Skeletal muscle tissue (tissue), 3 donors: ENCODE measurements at regions not wholly inside any gene's neighbourhood (a gene's known extent, or its start where the extent isn't known, plus 50 kb on each side); places are given as distances from the start of the nearest gene placed in this dataset.

Experiments
- H3K27ac ChIP-seq: one replicate; pipeline ENCODE4 v1.7.0; 2013; ENCODE audit warnings: mild to moderate bottlenecking, low read depth, low read length, inconsistent platforms
- H3K27me3 ChIP-seq, 3 donors: one replicate each; pipeline ENCODE4 v1.7.0; 2013; ENCODE audit warnings: low read length in 3 of 3; ENCODE audit not compliant: control insufficient read depth in 3 of 3, insufficient read depth in 3 of 3
- H3K36me3 ChIP-seq, 3 donors: one replicate each; pipeline ENCODE4 v1.7.0; 2013; ENCODE audit warnings: low read length in 3 of 3; ENCODE audit not compliant: control insufficient read depth in 3 of 3, insufficient read depth in 3 of 3
- H3K4me1 ChIP-seq, 3 donors: one replicate each; pipeline ENCODE4 v1.7.0; 2013; ENCODE audit warnings: low read length in 3 of 3, mild to moderate bottlenecking in 3 of 3; ENCODE audit not compliant: control insufficient read depth in 3 of 3, insufficient read depth in 3 of 3
- H3K4me3 ChIP-seq, 3 donors: one replicate each; pipeline ENCODE4 v1.7.0; 2013; ENCODE audit warnings: low read length in 3 of 3
- H3K9ac ChIP-seq, 3 donors: one replicate each; pipeline ENCODE4 v1.7.0; 2013; ENCODE audit warnings: low read length in 3 of 3, mild to moderate bottlenecking in 3 of 3, moderate library complexity in 2 of 3, low read depth in 1 of 3
- H3K9me3 ChIP-seq, 3 donors: one replicate each; pipeline ENCODE4 v1.7.0; 2013; ENCODE audit warnings: low read length in 3 of 3; ENCODE audit not compliant: control insufficient read depth in 3 of 3
- donor health status: Osteomylitis.

DNA sequence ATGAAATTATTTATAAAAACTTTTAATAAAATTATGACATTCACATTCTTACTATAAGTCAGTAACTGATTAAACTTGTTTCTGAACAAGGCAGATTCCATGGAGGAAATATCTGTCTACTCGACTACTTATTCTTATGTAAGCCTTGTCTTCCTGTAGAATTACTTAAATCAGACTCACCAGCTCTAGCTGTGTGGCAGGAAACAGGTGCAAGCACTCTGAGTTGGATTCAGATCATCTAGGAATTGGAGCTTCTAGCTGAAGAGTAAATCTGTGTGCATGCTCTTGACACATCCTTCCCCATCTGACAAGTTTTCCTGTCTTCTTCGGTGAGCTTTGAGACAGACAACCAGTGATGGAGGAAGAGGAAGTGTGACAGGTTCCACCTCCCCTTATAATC lies 284.7 kb downstream of the TRIB2 start:
- Histone ChIP-seq H3K27me3 (no peaks in the 10 kb centered on the region), H3K4me3 (no peak overlapping the region), H3K9me3 (no peaks in the 10 kb centered on the region), H3K27ac (no peak overlapping the region), H3K4me1 (peaks cover 5 to 9% (median 7%) of the 10 kb centered on the region in 3 donors), H3K9ac (no peak overlapping the region), H3K36me3 (no peaks in the 10 kb centered on the region)

DNA sequence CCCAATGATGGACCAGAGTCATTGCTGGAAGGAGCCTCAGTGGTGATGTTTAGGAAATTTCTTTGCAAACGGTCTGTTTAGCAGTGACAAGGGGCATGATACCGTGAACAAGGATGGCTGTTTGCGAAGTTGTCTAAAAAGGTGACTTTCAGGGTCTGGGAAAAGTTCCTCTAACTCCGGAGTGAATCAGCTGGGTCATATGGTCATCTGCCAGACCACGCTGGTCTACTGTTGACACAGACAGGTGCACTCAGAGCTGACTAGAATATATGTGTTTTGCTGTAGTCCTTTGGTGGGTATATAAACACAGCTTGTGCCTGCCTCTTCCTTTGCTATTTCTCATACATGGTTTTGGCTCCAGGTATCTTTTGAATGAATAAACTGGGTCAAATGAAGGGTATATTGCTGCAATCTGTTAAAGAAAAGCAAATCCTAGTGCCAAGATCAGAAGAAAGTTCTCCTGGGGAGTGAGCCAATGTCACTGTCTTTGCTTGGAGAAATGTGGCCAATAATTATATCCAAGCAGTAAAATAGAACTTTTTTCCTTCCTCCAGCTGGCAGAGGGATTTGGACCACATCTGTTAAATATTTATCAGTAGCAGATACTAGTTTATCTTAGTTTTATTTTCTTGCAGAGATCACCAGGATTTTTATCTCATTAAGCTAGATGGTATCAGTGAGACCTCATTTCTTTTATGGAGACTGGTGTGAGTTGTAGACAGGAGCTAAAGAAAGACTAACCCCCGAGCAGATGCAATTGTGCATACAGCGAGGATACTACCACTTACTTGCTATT lies 286.0 kb downstream of the TRIB2 start:
- H3K9ac ChIP-seq, result no peak overlapping the region
- H3K36me3 ChIP-seq, result no peaks in the 10 kb centered on the region
- no peak overlapping the region for H3K27ac ChIP-seq
- H3K27me3 ChIP-seq, result no peaks in the 10 kb centered on the region
- no peak overlapping the region for H3K4me3 ChIP-seq
- H3K9me3 ChIP-seq, result no peaks in the 10 kb centered on the region
- peaks cover 5 to 13% (median 9%) of the 10 kb centered on the region in 3 donors for H3K4me1 ChIP-seq

DNA sequence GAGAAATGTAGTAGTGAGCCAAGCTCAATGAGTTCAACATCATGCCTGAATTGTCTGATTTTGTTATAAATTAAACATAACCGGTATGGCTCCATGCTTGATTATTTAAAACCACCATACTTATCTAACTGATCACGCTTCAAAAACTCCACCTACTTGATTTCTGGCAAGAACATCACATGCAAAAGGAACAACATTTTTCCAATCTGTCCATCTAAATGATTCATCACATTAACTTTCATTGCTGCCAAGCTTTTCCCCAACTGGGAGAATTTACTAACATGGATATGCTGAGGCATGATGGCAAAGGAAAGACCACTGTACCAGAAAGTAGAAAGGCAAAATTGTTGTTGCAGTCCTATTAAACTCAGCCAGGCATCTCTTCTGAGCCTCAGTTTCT lies 286.8 kb downstream of the TRIB2 start:
- Histone ChIP-seq H3K36me3 (no peaks in the 10 kb centered on the region), H3K4me3 (no peak overlapping the region), H3K27me3 (no peaks in the 10 kb centered on the region), H3K27ac (no peak overlapping the region), H3K9ac (no peak overlapping the region), H3K4me1 (peaks cover 5 to 13% (median 9%) of the 10 kb centered on the region in 3 donors), H3K9me3 (no peaks in the 10 kb centered on the region)

GRCh38 chr2:13005048-13005447 lies 288.3 kb downstream of the TRIB2 start:
- peaks cover 5 to 13% (median 9%) of the 10 kb centered on the region in 3 donors for H3K4me1 ChIP-seq
- H3K9me3 ChIP-seq, result no peaks in the 10 kb centered on the region
- no peaks in the 10 kb centered on the region for H3K27me3 ChIP-seq
- no peaks in the 10 kb centered on the region for H3K36me3 ChIP-seq
- no peak overlapping the region for H3K27ac ChIP-seq
- H3K4me3 ChIP-seq, result no peak overlapping the region
- H3K9ac ChIP-seq, result no peak overlapping the region

DNA sequence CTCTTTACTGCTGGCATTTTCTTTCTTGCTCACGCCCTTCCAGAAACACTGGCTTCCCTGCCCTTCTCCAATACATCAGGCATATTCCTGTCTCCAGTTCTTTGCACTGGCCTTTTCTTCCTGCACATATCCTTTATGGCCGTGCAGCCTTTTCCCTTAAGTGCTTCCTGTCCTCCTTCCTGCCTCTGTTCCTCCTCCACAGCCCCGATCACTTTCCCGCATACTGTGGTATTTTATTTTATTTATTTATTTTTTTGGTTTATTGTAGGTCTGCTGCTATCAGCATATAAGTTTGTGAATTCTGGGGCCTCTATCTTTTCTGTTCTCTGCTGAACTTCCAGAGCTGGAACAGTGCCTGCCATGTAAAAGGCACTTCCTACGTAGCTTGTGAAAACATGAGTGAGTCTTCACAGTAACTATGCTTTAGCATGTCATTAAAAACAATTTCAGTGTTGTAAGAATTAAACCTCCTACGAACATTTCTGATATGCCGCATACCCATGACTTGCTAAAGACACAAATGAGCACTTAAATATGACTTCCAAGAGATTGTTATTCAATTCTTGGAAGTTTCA lies 289.1 kb downstream of the TRIB2 start:
- peaks cover 3 to 8% (median 4%) of the 10 kb centered on the region in 3 donors for H3K4me1 ChIP-seq
- no peak overlapping the region for H3K4me3 ChIP-seq

GRCh38 chr2:13006426-13006825 lies 289.7 kb downstream of the TRIB2 start:
- Histone ChIP-seq H3K4me1 (peaks cover 0 to 6% (median 2%) of the 10 kb centered on the region in 3 donors), H3K9ac (no peak overlapping the region), H3K27me3 (no peaks in the 10 kb centered on the region), H3K27ac (no peak overlapping the region), H3K4me3 (peak overlapping the region in 1 of 3 donors; percentile 1), H3K36me3 (no peaks in the 10 kb centered on the region), H3K9me3 (no peaks in the 10 kb centered on the region)

More for the DNA sequence above, 289.1 kb downstream of the TRIB2 start:
- Histone ChIP-seq H3K27ac (no peak overlapping the region), H3K9ac (no peak overlapping the region), H3K9me3 (no peaks in the 10 kb centered on the region), H3K36me3 (no peaks in the 10 kb centered on the region), H3K27me3 (no peaks in the 10 kb centered on the region)

DNA sequence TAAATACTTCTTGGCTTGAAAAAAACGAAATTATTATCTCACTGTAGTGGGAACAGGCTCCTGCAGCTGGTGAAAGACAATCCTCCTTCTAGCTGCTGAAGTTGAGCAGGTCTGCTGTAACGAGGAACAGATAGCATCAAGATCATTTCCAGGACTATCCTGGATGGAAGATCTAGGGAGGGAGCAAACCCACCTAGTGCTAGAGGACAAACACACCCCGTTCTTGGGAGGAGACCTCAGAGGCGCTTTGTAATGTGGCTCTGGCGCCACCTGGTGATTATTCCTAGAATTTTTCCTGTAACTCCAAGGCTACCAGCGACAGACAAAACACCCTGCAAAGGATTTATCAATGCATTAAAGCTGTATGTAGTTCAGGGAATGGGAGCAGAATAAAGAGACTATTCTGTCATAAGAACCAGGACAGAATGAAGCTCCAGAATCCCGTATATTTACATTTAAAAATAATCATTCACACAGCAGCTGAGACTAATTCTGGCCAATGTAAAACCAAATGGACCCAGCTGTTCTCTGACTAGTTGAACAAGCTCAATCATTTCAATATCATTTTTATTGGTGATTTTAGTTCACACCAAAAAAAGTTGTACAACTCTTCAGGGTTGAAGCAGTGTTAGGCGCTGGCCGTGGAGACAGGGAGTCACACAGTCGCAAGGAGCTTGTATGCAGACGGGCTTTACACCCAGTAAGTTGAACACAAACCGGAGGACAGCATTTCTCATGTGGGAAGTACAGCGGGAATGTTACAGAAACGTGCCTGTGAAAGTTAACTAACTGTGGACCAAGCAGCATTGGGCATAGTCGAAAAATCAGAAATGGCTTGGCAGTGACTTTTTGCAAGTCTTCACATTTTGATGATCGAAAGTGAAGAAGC lies 290.3 kb downstream of the TRIB2 start:
- Histone ChIP-seq H3K36me3 (no peaks in the 10 kb centered on the region), H3K9me3 (no peaks in the 10 kb centered on the region), H3K27ac (no peak overlapping the region), H3K4me3 (peak overlapping the region; percentile 23 to 49 (median 26)), H3K4me1 (peaks cover 0 to 6% (median 2%) of the 10 kb centered on the region in 3 donors), H3K27me3 (no peaks in the 10 kb centered on the region), H3K9ac (peak overlapping the region in 1 of 3 donors; percentile 37)

- Histone ChIP-seq H3K4me3 (no peak overlapping the region), H3K4me1 (peaks cover 0 to 6% (median 0%) of the 10 kb centered on the region in 3 donors), H3K27me3 (peaks cover 0 to 6% (median 4%) of the 10 kb centered on the region in 3 donors), H3K36me3 (no peaks in the 10 kb centered on the region), H3K27ac (no peak overlapping the region), H3K9ac (no peak overlapping the region), H3K9me3 (no peaks in the 10 kb centered on the region)
Measured at GRCh38 chr2:13009027-13009642, 292.4 kb downstream of the TRIB2 start.

DNA sequence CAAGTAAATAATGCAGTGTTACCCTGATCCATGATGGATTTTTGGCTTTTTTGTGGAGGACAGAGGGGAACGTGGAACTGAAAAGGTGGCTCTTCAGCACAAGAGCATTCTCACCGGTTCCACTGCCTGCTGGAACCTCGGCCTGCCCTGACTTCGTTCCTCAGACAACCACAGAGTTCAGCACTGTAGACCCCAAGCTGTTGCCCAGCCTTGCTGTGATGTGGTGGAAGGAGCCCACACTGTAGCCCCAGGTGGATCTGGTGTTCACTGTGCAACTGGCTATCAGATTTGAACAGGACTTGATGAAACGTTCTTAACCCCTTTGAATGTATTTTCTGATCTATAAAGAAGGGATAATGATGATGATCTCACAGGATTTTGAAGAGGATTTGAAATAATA lies 293.5 kb downstream of the TRIB2 start:
- Histone ChIP-seq H3K36me3 (no peaks in the 10 kb centered on the region), H3K27ac (no peak overlapping the region), H3K27me3 (peaks cover 0 to 6% (median 4%) of the 10 kb centered on the region in 3 donors), H3K4me3 (no peak overlapping the region), H3K9ac (no peak overlapping the region), H3K4me1 (peaks cover 0 to 6% (median 0%) of the 10 kb centered on the region in 3 donors), H3K9me3 (no peaks in the 10 kb centered on the region)
